NCI-H1417 treated with DMSO at 0.1 percent for 48 hours (cell line): ENCODE measurements at regions not wholly inside any gene's neighbourhood (a gene's known extent, or its start where the extent isn't known, plus 50 kb on each side); places are given as distances from the start of the nearest gene placed in this dataset.
A peak's percentile ranks its signal among the peaks of the same experiment; 100 is the strongest.

ENCODE experiments used
- DNase-seq: peaks from one replicate; lab custom pipeline; 2025; lab: John Stamatoyannopoulos, UW

GRCh38 chr13:55467476-55467875 lies 1673.2 kb upstream of the PRR20A start:
- DNase-seq: no peak

GRCh38 chr13:55483626-55484158 lies 1657.0 kb upstream of the PRR20A start:
- no peak for DNase-seq

GRCh38 chr13:55493297-55493696 lies 1647.4 kb upstream of the PRR20A start:
- DNase-seq: no peak

- no peak for DNase-seq
These were observed 1643.2 kb upstream of the PRR20A start for GRCh38 chr13:55497486-55497885.

- DNase-seq: no peak
These were observed 1640.0 kb upstream of the PRR20A start for GRCh38 chr13:55500694-55501093.

- no peak for DNase-seq
These were observed 1624.1 kb upstream of the PRR20A start for GRCh38 chr13:55516610-55517009.

- DNase-seq: no peak
These were observed 1623.4 kb upstream of the PRR20A start for GRCh38 chr13:55517312-55517711.

GRCh38 chr13:55528434-55528833 lies 1612.3 kb upstream of the PRR20A start:
- DNase-seq: no peak

- no peak for DNase-seq
These were observed 1606.4 kb upstream of the PRR20A start for GRCh38 chr13:55534306-55534705.

GRCh38 chr13:55538424-55538823 lies 1602.3 kb upstream of the PRR20A start:
- no peak for DNase-seq

GRCh38 chr13:55543053-55543452 lies 1597.7 kb upstream of the PRR20A start:
- no peak for DNase-seq

- no peak for DNase-seq
These were observed 1590.1 kb upstream of the PRR20A start for GRCh38 chr13:55550624-55551023.

GRCh38 chr13:55553701-55554100 lies 1587.0 kb upstream of the PRR20A start:
- peak; percentile 47 for DNase-seq

- no peak for DNase-seq
These were observed 1586.0 kb upstream of the PRR20A start for GRCh38 chr13:55554741-55555140.

- DNase-seq: no peak
These were observed 1580.4 kb upstream of the PRR20A start for GRCh38 chr13:55560331-55560730.

- no peak for DNase-seq
These were observed 1577.5 kb upstream of the PRR20A start for GRCh38 chr13:55563267-55563666.

GRCh38 chr13:55566334-55566733 lies 1574.4 kb upstream of the PRR20A start:
- DNase-seq: no peak

GRCh38 chr13:55566779-55567178 lies 1573.9 kb upstream of the PRR20A start:
- no peak for DNase-seq

- no peak for DNase-seq
These were observed 1572.7 kb upstream of the PRR20A start for GRCh38 chr13:55567721-55568625.

- DNase-seq: no peak
These were observed 1571.6 kb upstream of the PRR20A start for GRCh38 chr13:55569082-55569481.

- no peak for DNase-seq
These were observed 1571.2 kb upstream of the PRR20A start for GRCh38 chr13:55569514-55569913.

- no peak for DNase-seq
These were observed 1570.3 kb upstream of the PRR20A start for GRCh38 chr13:55570371-55570770.

- DNase-seq: no peak
These were observed 1569.4 kb upstream of the PRR20A start for GRCh38 chr13:55571237-55571867.
